PC-9 (cell line): ENCODE measurements at regions not wholly inside any gene's neighbourhood (a gene's known extent, or its start where the extent isn't known, plus 50 kb on each side); places are given as distances from the start of the nearest gene placed in this dataset.
A peak's percentile ranks its signal among the peaks of the same experiment; 100 is the strongest.

Experiments used
- BruUV-seq: library from RNA; stranded (reverse); fragments of 400-500 nt; replicated peaks from 2 replicates; lab custom pipeline; 2021; lab: Mats Ljungman, UMichigan
- CTCF ChIA-PET: fragments of 300-600 bp; sonication (Branson Sonifier 250); formaldehyde crosslinking; loops from one replicate; lab custom pipeline; 2022; ENCODE audit warnings: antibody characterized with exemption; lab: Charles Lee
- POLR2A ChIA-PET: fragments of 300-600 bp; sonication (Branson Sonifier 250); formaldehyde crosslinking; loops from one replicate; lab custom pipeline; 2022; ENCODE audit warnings: antibody characterized with exemption; ENCODE audit not compliant: unreplicated experiment; lab: Charles Lee
- DNase-seq, 2 experiments: peaks; one replicate each; pipeline versions ENCODE4 v3.0.0 to v3.0.0-alpha.2; 2015 to 2022; ENCODE audit warnings: mixed read lengths in 1 of 2
- H2AFZ ChIP-seq: fragments of 200-600 bp; sonication (generic); 2 replicates; pipeline ENCODE4 v1.8.1; 2017; ENCODE audit warnings: antibody characterized with exemption
- H3F3A ChIP-seq: fragments of 200-600 bp; sonication (generic); 2 replicates; pipeline ENCODE4 v1.8.1; 2017; ENCODE audit warnings: antibody characterized with exemption, mild to moderate bottlenecking, low read depth; ENCODE audit not compliant: insufficient read depth
- H3K27ac ChIP-seq: fragments of 200-600 bp; sonication (generic); 2 replicates; pipeline ENCODE4 v1.6.1; 2016; ENCODE audit warnings: mixed run types
- H3K27me3 ChIP-seq: fragments of 200-600 bp; sonication (generic); 2 replicates; pipeline ENCODE4 v1.6.1; 2016; ENCODE audit warnings: low read depth, mixed run types; ENCODE audit not compliant: insufficient read depth
- H3K36me3 ChIP-seq: fragments of 200-600 bp; sonication (generic); 2 replicates; pipeline ENCODE4 v1.6.1; 2016; ENCODE audit warnings: low read depth, mixed run types
- H3K4me1 ChIP-seq: fragments of 200-600 bp; sonication (generic); replicated peaks from 2 replicates; pipeline ENCODE4 v1.6.1; 2016; ENCODE audit warnings: mixed run types; ENCODE audit not compliant: insufficient read depth
- H3K4me2 ChIP-seq: fragments of 200-600 bp; sonication (generic); 2 replicates; pipeline ENCODE4 v1.6.1; 2017; ENCODE audit warnings: mixed run types
- H3K4me3 ChIP-seq: fragments of 200-600 bp; sonication (generic); 2 replicates; pipeline ENCODE4 v1.6.1; 2016; ENCODE audit warnings: mixed run types
- H3K79me2 ChIP-seq: fragments of 200-600 bp; sonication (generic); 2 replicates; pipeline ENCODE4 v1.6.1; 2017; ENCODE audit warnings: low read depth, mixed run types
- H3K9me2 ChIP-seq: fragments of 200-600 bp; sonication (generic); 2 replicates; pipeline ENCODE4 v1.8.1; 2017; ENCODE audit warnings: mild to moderate bottlenecking; ENCODE audit not compliant: insufficient read depth
- H3K9me3 ChIP-seq: fragments of 200-600 bp; sonication (generic); 2 replicates; pipeline ENCODE4 v1.8.1; 2016; ENCODE audit warnings: low read depth; ENCODE audit not compliant: insufficient read depth
- H4K20me1 ChIP-seq: fragments of 200-600 bp; sonication (generic); 2 replicates; pipeline ENCODE4 v1.8.1; 2017; ENCODE audit not compliant: insufficient read depth
- EZH2 ChIP-seq: fragments of 200-600 bp; sonication (generic); IDR thresholded peaks from 2 replicates; pipeline ENCODE4 v1.8.0; 2017; ENCODE audit warnings: antibody characterized with exemption, low read depth
- intact Hi-C: fragments of 100-400 bp; cut with micrococcal nuclease; formaldehyde crosslinking; loops from one replicate; pipeline ENCODE4 v1.10.0; 2022; ENCODE audit not compliant: unreplicated experiment
- TF ChIP-seq, protein P1 (sequence below): fragments of 200-600 bp; sonication (generic); conservative IDR thresholded peaks from 2 replicates; pipeline ENCODE4 v1.6.1; 2017; ENCODE audit warnings: mixed run types, antibody characterized with exemption, mild to moderate bottlenecking, moderate library complexity

DNA sequence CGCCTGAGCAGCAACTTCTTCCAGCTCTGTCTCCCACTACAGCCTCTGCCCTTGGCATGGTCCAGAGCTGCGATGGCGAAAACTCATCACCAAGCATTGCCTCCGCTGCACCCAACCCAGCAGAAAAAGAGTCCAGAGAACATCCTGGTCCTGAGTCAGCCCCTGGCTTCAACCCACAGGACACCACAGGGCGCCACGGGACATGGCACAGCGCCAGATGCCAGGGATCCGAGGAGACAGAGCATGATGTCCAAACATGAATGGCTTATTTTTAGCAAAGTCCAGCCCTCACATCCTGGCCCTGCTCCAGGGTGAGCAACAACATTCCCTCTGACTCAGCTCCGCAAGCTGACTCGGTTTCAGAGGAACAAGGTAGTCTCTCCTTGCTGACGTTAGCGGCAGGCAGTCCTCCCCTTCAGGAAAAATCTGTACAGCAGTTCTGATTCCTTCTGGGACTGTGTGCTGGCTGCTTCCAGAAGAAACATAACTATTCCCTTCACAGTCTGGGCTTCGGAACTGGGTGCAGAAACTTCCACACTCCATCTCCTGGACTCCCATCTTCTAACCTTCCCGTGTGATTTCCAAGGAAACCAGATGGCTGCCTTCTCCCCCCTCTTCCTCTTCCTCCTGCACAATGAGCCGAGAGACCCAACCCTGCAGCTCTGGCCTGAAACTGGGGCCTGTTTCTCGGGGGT is 131.3 kb downstream of the TOMM20 start:
- Histone ChIP-seq H3K4me2 (peak overlapping the region; percentile 82), H3K4me3 (peak overlapping the region; percentile 45), H3K36me3 (no peaks in the 10 kb centered on the region), H2AFZ (no peak overlapping the region), H4K20me1 (no peaks in the 10 kb centered on the region), H3K9me2 (no peaks in the 10 kb centered on the region), H3F3A (peaks cover 28% of the 10 kb centered on the region), H3K27ac (peak overlapping the region; percentile 100), H3K9me3 (no peaks in the 10 kb centered on the region), H3K27me3 (no peaks in the 10 kb centered on the region), H3K4me1 (peaks cover 34% of the 10 kb centered on the region), H3K79me2 (no peaks in the 10 kb centered on the region)
- TF ChIP-seq, protein P1, sequence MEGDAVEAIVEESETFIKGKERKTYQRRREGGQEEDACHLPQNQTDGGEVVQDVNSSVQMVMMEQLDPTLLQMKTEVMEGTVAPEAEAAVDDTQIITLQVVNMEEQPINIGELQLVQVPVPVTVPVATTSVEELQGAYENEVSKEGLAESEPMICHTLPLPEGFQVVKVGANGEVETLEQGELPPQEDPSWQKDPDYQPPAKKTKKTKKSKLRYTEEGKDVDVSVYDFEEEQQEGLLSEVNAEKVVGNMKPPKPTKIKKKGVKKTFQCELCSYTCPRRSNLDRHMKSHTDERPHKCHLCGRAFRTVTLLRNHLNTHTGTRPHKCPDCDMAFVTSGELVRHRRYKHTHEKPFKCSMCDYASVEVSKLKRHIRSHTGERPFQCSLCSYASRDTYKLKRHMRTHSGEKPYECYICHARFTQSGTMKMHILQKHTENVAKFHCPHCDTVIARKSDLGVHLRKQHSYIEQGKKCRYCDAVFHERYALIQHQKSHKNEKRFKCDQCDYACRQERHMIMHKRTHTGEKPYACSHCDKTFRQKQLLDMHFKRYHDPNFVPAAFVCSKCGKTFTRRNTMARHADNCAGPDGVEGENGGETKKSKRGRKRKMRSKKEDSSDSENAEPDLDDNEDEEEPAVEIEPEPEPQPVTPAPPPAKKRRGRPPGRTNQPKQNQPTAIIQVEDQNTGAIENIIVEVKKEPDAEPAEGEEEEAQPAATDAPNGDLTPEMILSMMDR = no peak
- no peak for TF ChIP-seq EZH2
- CTCF ChIA-PET = interaction anchor here (0.6 to 1.0 kb wide), 2 partner anchors 65 to 273 kb away, joined by 3 to 4 read pairs; no protein-coding TSS in a partner anchor
- peak; percentile 99 to 100 for DNase-seq
- POLR2A ChIA-PET = interaction anchor here (0.5 to 1.7 kb wide), 15 partner anchors 10 to 846 kb away, joined by 3 to 12 read pairs (median 4); no protein-coding TSS in a partner anchor
- intact Hi-C loops = loop anchor here (1.0 to 5.0 kb wide), 12 partner anchors 10 to 498 kb away; no protein-coding TSS in a partner anchor
- BruUV-seq = no TSS peak

DNA sequence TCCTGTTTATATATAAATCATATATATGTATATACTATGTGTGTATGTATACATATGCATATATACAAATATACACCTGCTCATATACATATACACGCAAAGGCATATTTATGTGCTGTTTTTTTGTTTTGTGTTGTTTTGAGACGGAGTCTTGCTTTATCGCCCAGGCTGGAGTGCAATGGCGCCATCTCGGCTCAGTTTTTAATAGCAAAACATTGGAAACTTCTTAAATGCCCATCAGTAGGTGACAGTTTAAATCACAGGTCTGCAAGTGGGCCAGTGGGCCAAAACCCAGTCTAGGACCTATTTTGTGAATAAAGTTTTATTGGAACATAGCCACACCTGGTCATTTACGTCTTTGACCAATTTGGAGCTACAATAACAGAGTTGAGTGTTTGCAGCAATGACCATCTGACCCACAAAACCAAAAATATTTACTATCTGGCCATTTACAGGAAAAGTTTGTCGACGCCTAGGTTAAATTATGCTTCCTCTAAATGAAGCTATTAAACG is 132.3 kb downstream of the TOMM20 start:
- no peaks in the 10 kb centered on the region for H4K20me1 ChIP-seq
- intact Hi-C loops = loop anchor here (5.0 kb wide), 1 partner anchor 339 kb away; no protein-coding TSS in a partner anchor
- TF ChIP-seq, protein P1 = no peak
- H3F3A ChIP-seq = peaks cover 28% of the 10 kb centered on the region
- peak overlapping the region; percentile 32; the same call in 1 of the 2 replicates for H3K4me3 ChIP-seq
- peak overlapping the region; percentile 100 for H3K27ac ChIP-seq
- H3K9me2 ChIP-seq = no peaks in the 10 kb centered on the region
- H3K36me3 ChIP-seq = no peaks in the 10 kb centered on the region
- H3K9me3 ChIP-seq = no peaks in the 10 kb centered on the region
- no TSS peak for BruUV-seq
- H3K27me3 ChIP-seq = no peaks in the 10 kb centered on the region
- H3K4me1 ChIP-seq = peaks cover 34% of the 10 kb centered on the region
- POLR2A ChIA-PET = interaction anchor here (1.0 to 1.5 kb wide), 3 partner anchors 9 to 77 kb away, joined by 5 to 12 read pairs (median 7); no protein-coding TSS in a partner anchor
- H3K4me2 ChIP-seq = peak overlapping the region; percentile 82
- no peak for DNase-seq
- no peaks in the 10 kb centered on the region for H3K79me2 ChIP-seq
- CTCF ChIA-PET = interaction anchor here (0.6 to 1.0 kb wide), 2 partner anchors 66 to 272 kb away, joined by 3 to 4 read pairs; no protein-coding TSS in a partner anchor
- H2AFZ ChIP-seq = no peak overlapping the region

DNA sequence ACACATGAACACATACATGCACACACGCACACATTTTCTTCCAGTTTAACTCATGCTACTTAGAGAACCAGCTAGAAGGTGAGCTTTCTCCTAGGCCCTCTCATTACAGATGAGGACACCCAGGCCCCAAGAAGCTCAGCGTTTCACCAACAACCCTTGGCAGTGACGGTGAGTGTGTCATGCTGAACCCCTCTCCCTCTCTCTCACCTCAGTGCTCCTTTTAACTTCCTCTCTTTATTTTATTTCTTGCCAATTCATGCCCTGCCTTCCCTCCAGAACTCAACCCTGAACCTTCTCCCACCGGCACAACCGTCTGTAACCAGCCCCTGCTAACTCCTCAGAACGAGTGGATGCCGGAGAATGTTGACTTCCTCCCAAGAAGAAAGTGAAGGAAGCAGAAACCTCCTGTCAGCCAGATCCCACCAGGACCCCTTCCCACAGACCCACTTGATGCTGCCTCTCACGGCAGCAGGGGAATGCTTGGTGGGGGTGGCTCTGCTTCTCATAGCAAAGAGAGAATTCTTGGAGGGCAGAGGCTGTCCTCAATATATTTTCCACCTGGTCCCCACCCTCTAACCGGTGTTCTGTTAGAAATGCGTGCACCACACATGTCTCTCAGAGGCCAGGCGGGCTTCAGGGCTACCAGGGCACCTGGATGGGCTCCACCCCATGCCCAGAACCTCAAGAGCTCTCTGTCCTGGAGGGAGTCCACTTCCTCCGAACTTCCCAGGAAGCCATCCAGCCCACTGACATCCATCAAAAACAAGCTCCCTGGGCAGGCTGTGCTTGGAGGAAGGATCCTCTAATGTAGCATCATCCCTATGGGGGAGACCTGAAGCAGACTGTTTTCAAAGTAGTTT is 134.0 kb downstream of the TOMM20 start:
- intact Hi-C loops = loop anchor here (5.0 kb wide), 1 partner anchor 337 kb away; no protein-coding TSS in a partner anchor
- Histone ChIP-seq H3K79me2 (no peaks in the 10 kb centered on the region), H3K4me3 (no peak overlapping the region), H2AFZ (no peak overlapping the region), H3F3A (peaks cover 28% of the 10 kb centered on the region), H3K27me3 (no peaks in the 10 kb centered on the region), H4K20me1 (no peaks in the 10 kb centered on the region), H3K9me3 (no peaks in the 10 kb centered on the region), H3K4me1 (peaks cover 33% of the 10 kb centered on the region), H3K36me3 (no peaks in the 10 kb centered on the region), H3K27ac (no peak overlapping the region), H3K9me2 (no peaks in the 10 kb centered on the region), H3K4me2 (no peak overlapping the region)
- TF ChIP-seq, protein P1 = no peak
- no peak for TF ChIP-seq EZH2
- ChIA-PET CTCF (no interaction called here), POLR2A (interaction anchor here (0.5 to 0.7 kb wide), 5 partner anchors 76 to 515 kb away, joined by 3 read pairs; partner anchors contain the start of gene TARBP1)
- no TSS peak for BruUV-seq
- no peak for DNase-seq
